Aorta (tissue), 5 donors: ENCODE measurements at regions not wholly inside any gene's neighbourhood (a gene's known extent, or its start where the extent isn't known, plus 50 kb on each side); places are given as distances from the start of the nearest gene placed in this dataset.

Experiments used
- ATAC-seq: fragments of 200-7000 bp; cut with Tn5 transposase; one replicate; pipeline ENCODE4 v1.9.1; 2022; ENCODE audit warnings: moderate library complexity; ENCODE audit not compliant: low FRiP score
- DNase-seq, 2 donors: peaks; one replicate each; pipeline ENCODE4 v3.0.0-alpha.2; 2020
- H3K27ac ChIP-seq, 2 donors: one replicate each; pipeline ENCODE4 v1.5.1; 2013; ENCODE audit warnings: low read length in 2 of 2, mild to moderate bottlenecking in 2 of 2, moderate library complexity in 2 of 2, control low read depth in 1 of 2, inconsistent platforms in 1 of 2, low read depth in 1 of 2
- H3K27me3 ChIP-seq, 2 donors: one replicate each; pipeline ENCODE4 v1.6.1; 2013; ENCODE audit warnings: control low read depth in 1 of 2, low read length in 1 of 2, mild to moderate bottlenecking in 1 of 2, moderate library complexity in 1 of 2; ENCODE audit not compliant: insufficient read depth in 2 of 2, control insufficient read depth in 1 of 2
- H3K36me3 ChIP-seq, 2 donors: one replicate each; pipeline ENCODE4 v1.6.1; 2013; ENCODE audit warnings: control low read depth in 1 of 2, low read length in 1 of 2, mild to moderate bottlenecking in 1 of 2; ENCODE audit not compliant: insufficient read depth in 2 of 2, control insufficient read depth in 1 of 2
- H3K4me1 ChIP-seq, 2 donors: one replicate each; pipeline ENCODE4 v1.6.1; 2013; ENCODE audit warnings: low read length in 2 of 2, control low read depth in 1 of 2, mild to moderate bottlenecking in 1 of 2, moderate library complexity in 1 of 2; ENCODE audit not compliant: insufficient read depth in 2 of 2, control insufficient read depth in 1 of 2
- H3K4me3 ChIP-seq, 2 donors: one replicate each; pipeline ENCODE4 v1.5.1; 2013; ENCODE audit warnings: low read length in 2 of 2, control low read depth in 1 of 2, mild to moderate bottlenecking in 1 of 2
- H3K9me3 ChIP-seq: one replicate; pipeline ENCODE4 v1.6.1; 2013; ENCODE audit warnings: mild to moderate bottlenecking, low read length; ENCODE audit not compliant: control insufficient read depth
- WGBS, 2 donors: extraction: QIAGEN DNeasy Blood & Tissue Kit; methylation state at CpG; one replicate each; pipeline ENCODE4 v1.1.7; 2013; 5-methylcytosine and 5-hydroxymethylcytosine counted together
- intact Hi-C, 2 donors: fragments of 100-400 bp; cut with DNase I; formaldehyde crosslinking; loops; one replicate each; pipeline versions ENCODE4 v1.14.2 to v1.15.0; 2022
- donor health status: healthy with polysubstance abuse.
- donor health status: Bipolar disorder and iron deficiency.
- donor health status: DM: no; HTN: no; CAD: no.
- donor health status: DM: no; HTN: no; CAD: no.
- donor health status: DM: yes; HTN: yes; CAD: no.

DNA sequence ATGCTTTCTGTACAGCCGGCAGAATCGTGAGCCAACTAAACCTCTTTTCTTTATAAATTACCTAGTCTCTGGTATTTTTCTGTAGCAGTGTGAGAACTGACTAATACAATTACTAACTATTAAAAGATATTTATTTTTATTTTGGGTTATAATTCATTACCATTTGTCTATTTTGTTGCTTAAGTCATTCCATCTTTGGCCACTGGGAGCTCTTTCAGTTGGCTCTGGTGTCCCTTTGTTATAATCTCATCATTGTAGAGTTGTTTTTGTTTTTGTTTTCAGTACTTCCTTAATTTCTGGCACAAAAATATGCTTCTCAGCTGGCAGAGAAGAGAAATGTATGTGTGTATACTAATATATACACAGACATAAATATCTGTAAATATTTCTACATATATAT is 807.9 kb upstream of the MBL2 start:
- 79 to 88% methylated on average over 2 of the region's 2 CpGs for WGBS, 2 donors
- DNase-seq (no peak), ATAC-seq (no peak)
- Histone ChIP-seq H3K27ac (no peak overlapping the region), H3K27me3 (peaks cover 0 to 1% of the 10 kb centered on the region in 2 donors), H3K36me3 (no peaks in the 10 kb centered on the region), H3K4me1 (no peaks in the 10 kb centered on the region), H3K9me3 (no peaks in the 10 kb centered on the region), H3K4me3 (no peak overlapping the region)
- intact Hi-C loops = no loop called here

DNA sequence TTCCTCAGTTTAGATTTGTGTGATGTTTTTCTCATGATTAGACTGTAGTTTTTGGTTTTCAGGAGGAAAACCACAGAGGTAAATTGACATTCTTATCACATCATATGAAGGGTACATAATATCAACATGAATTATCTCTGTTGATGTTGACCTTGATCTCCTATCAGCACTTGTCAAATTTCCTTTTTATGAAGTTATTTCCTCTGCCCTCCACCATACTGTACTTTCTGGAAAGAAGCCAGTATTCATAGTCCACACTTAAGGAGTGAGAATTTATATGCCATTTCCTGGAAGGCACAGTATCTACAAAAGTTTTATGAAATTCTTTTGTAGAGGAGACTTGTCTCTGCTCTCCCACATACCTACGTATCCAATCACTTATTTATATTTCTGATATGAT is 807.2 kb upstream of the MBL2 start:
- Histone ChIP-seq H3K4me3 (no peak overlapping the region), H3K4me1 (no peaks in the 10 kb centered on the region), H3K36me3 (no peaks in the 10 kb centered on the region), H3K9me3 (no peaks in the 10 kb centered on the region), H3K27me3 (peaks cover 0 to 1% of the 10 kb centered on the region in 2 donors), H3K27ac (no peak overlapping the region)
- intact Hi-C loops = no loop called here
- DNase-seq = no peak
- ATAC-seq = no peak
- 29 to 51% methylated on average over 1 of the region's 1 CpG for WGBS, 2 donors

DNA sequence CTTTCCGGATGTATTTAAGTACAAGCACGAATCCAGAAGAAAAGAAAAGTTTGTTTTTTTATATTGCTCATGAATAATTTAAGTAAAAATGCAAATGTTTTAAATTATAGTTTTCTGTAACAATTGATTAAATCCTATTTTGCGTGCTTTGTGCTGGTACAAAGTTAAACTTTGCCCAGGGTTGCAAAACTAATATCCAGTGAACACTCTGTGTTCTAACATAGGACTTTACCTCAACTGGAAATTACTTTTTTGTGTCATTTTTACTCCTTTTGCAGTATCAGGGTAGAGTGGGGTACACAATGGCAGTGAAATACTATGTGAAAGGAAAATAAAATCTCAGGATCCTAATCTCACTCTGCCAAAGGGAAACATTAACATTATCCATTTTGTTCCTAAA is 801.4 kb upstream of the MBL2 start:
- Histone ChIP-seq H3K27ac (no peak overlapping the region), H3K9me3 (no peaks in the 10 kb centered on the region), H3K4me3 (no peak overlapping the region), H3K4me1 (no peaks in the 10 kb centered on the region), H3K36me3 (no peaks in the 10 kb centered on the region), H3K27me3 (no peaks in the 10 kb centered on the region)
- ATAC-seq (no peak), DNase-seq (no peak)
- WGBS, 2 donors = 66 to 82% methylated on average over 3 of the region's 3 CpGs
- intact Hi-C loops = no loop called here

DNA sequence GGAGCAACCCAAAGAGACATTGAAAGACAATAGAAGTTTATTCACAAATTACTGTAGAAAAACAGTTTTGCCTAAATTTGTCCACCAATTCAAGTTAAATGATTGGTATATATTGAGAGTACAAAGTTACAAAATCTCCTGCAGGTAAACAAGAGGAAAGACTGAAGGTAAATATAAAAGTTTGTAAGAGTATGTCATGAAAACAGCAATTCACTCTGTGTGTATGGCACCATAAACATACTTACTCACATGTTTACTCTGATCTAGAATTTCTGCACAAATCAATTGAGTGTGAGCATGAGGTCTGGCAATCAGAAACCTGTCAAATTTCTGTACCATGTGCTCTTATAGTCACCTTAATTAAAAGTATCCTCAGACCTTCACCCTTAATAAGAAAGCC is 800.9 kb upstream of the MBL2 start:
- H3K27me3 ChIP-seq = no peaks in the 10 kb centered on the region
- H3K4me1 ChIP-seq = no peaks in the 10 kb centered on the region
- ATAC-seq = no peak
- intact Hi-C loops = no loop called here
- H3K36me3 ChIP-seq = no peaks in the 10 kb centered on the region
- no peak overlapping the region for H3K27ac ChIP-seq
- no peak overlapping the region for H3K4me3 ChIP-seq
- H3K9me3 ChIP-seq = no peaks in the 10 kb centered on the region
- no peak for DNase-seq

DNA sequence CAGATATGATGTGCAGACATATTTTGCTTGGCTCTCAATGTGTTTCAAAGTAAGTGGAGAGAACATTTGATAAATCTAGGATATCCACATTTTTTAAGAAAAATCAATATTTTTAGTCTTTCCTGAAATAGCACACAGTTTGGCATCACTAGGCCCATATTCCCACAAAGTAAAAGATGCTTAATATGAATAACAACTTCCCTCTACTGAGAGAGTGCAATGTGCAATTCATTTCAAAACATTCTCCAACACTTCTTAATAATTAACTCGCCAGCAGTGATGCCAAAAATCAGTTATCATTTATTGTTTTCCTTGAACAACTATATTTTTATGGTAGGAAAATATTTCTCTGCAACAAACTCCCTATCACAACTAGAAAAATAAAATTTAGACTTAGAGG is 800.2 kb upstream of the MBL2 start:
- intact Hi-C loops = no loop called here
- 23 to 29% methylated on average over 1 of the region's 1 CpG for WGBS, 2 donors
- no peak for ATAC-seq
- Histone ChIP-seq H3K4me1 (no peaks in the 10 kb centered on the region), H3K9me3 (no peaks in the 10 kb centered on the region), H3K27ac (no peak overlapping the region), H3K27me3 (no peaks in the 10 kb centered on the region), H3K4me3 (no peak overlapping the region), H3K36me3 (no peaks in the 10 kb centered on the region)
- no peak for DNase-seq

DNA sequence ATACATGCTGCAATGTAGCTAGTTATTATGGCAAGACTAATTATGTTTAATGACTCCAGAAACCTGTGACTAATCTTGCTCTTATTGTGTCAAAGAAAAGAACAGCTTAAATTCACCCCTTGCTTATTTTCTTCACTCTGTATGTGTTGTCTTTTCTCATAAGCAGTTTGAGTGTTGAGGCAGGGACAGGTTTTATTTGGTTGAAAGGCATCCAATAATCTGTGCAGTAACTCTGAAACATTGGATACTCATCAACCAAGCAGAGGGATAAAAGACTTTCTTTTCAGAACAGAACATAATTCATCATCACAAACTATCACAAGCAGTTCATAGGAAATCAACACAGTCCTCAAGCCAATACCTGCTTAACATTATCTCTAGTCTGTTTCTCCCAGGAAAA is 797.6 kb upstream of the MBL2 start:
- no peak overlapping the region for H3K27ac ChIP-seq
- no peak overlapping the region for H3K4me3 ChIP-seq
- intact Hi-C loops = no loop called here
- no peaks in the 10 kb centered on the region for H3K27me3 ChIP-seq
- no peak for ATAC-seq
- no peak for DNase-seq
- no peaks in the 10 kb centered on the region for H3K9me3 ChIP-seq
- no peaks in the 10 kb centered on the region for H3K36me3 ChIP-seq
- no peaks in the 10 kb centered on the region for H3K4me1 ChIP-seq

DNA sequence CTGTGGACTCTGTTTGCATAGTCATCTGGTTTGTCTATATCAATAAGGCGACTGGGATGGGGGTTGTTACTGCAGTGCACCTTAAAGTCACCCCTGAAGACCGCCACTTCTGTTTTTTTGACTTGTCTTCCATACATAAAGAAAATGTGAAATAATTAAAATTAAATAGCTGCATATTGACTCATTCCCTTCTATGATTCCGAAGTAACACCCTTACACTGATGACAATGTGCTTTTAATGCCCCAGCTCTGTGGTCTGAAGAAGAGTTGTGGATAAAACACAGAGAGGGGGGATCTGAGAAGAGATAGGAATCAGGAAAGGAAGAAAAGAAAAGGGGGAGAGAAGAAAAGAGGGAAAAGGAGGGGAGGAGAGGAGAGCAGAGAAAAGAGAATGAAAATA is 796.9 kb upstream of the MBL2 start:
- intact Hi-C loops = no loop called here
- Histone ChIP-seq H3K27ac (no peak overlapping the region), H3K9me3 (no peaks in the 10 kb centered on the region), H3K27me3 (no peaks in the 10 kb centered on the region), H3K4me1 (no peaks in the 10 kb centered on the region), H3K4me3 (no peak overlapping the region), H3K36me3 (no peaks in the 10 kb centered on the region)
- ATAC-seq (no peak), DNase-seq (no peak)
- 71 to 72% methylated on average over 3 of the region's 3 CpGs for WGBS, 2 donors

DNA sequence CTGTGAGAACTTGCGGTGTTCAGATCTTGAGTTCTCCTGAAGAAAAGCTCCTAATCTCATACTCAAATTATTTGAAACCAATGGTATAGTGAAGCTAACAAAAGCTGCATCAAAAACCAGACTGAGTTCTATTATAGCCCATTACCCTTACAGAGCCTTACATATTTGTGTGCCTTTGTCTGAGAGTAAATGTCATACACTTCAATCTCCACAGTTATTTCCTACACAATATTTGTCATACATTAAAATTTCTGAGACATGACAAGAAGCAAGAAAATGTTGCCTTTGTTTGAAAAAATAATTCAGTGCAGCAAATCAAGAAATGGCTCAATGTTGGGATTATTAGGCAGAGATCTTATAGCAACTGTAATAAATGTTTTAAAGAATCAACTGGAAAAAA is 776.1 kb upstream of the MBL2 start:
- Histone ChIP-seq H3K9me3 (no peaks in the 10 kb centered on the region), H3K4me3 (no peak overlapping the region), H3K36me3 (no peaks in the 10 kb centered on the region), H3K27me3 (no peaks in the 10 kb centered on the region), H3K27ac (no peak overlapping the region), H3K4me1 (no peaks in the 10 kb centered on the region)
- DNase-seq (no peak), ATAC-seq (no peak)
- 89 to 95% methylated on average over 1 of the region's 1 CpG for WGBS, 2 donors
- intact Hi-C loops = no loop called here

DNA sequence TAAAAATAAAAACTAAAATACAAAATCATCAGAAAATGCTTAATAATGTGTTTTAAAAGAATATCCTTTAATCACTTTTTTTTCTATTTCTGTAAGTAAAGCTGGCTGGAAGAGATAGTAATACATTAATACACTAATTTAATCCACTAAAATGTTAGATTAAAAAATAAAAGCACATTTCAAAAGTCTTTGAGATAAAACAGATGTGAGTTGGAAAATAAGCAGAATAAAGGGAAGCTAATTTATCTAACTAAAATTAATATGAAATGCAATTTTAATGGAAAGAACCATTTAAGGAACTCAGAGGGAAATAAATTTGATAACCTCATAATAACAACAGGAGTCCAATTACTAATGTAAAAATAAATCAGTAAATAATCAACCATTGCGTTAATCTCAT is 774.8 kb upstream of the MBL2 start:
- H3K4me1 ChIP-seq = no peaks in the 10 kb centered on the region
- H3K27ac ChIP-seq = no peak overlapping the region
- no peak for DNase-seq
- H3K36me3 ChIP-seq = no peaks in the 10 kb centered on the region
- intact Hi-C loops = no loop called here
- no peak for ATAC-seq
- WGBS, 2 donors = 86 to 88% methylated on average over 1 of the region's 1 CpG
- no peak overlapping the region for H3K4me3 ChIP-seq
- H3K9me3 ChIP-seq = no peaks in the 10 kb centered on the region
- no peaks in the 10 kb centered on the region for H3K27me3 ChIP-seq

DNA sequence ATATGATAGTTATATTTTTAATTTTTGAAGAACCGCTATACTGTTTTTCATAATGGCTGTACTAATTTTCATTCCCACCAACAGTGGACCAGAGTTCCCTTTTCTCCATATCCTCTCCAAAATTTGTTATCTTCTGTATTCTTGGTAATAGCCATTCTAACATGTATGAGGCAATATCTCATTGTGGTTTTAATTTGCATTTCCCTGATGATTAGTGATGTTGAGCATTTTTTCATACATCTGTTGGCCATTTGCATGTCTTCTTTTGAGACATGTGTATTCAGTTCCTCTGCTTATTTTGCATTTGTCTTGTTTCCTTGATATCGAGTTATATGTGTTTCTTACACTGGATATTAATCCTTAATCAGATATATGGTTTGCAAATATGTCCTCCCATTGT is 770.8 kb upstream of the MBL2 start:
- intact Hi-C loops = no loop called here
- no peak overlapping the region for H3K27ac ChIP-seq
- no peaks in the 10 kb centered on the region for H3K36me3 ChIP-seq
- H3K27me3 ChIP-seq = no peaks in the 10 kb centered on the region
- no peaks in the 10 kb centered on the region for H3K9me3 ChIP-seq
- WGBS, 2 donors = 88 to 93% methylated on average over 2 of the region's 2 CpGs
- no peak for DNase-seq
- ATAC-seq = no peak
- no peaks in the 10 kb centered on the region for H3K4me1 ChIP-seq
- H3K4me3 ChIP-seq = no peak overlapping the region
